ENCODE measurements at regions not wholly inside any gene's neighbourhood (a gene's known extent, or its start where the extent isn't known, plus 50 kb on each side); places are given as distances from the start of the nearest gene placed in this dataset.
A peak's percentile ranks its signal among the peaks of the same experiment; 100 is the strongest.

- peak overlapping the region; percentile 60 for H3K9ac ChIP-seq (ENCODE audit: low read length)
- CTCF ChIA-PET: interaction anchor here (0.7 to 0.8 kb wide), 2 partner anchors 70 to 522 kb away, joined by 4 read pairs; no protein-coding TSS in a partner anchor
- POLR2A ChIA-PET (ENCODE audit: unreplicated experiment): no interaction called here
These were observed 133.7 kb downstream of the TMEM30B start for GRCh38 chr14:61147381-61147821.

DNA sequence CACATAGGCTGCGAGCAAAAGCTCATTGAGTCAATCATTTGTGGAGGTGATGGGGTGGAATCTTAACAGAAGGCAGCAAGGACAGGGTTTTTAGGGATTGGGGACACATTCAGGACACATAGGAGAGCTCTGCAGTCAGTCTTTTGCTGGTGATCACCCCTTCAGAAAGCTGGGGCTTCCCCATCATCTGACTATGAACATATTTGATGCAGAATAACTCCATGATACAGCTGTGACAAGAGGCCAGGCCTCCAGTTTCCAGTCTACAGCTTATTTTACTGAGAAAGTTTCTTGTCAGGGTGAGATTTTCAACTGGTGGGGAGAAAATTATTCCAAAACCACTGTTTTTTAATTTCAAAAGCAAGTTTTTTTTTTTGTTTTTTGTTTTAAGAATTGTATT, 134.2 kb downstream of the TMEM30B start:
- H3K27me3 ChIP-seq (ENCODE audit: low read length): no peaks in the 10 kb centered on the region
- TF ChIP-seq, protein P1, sequence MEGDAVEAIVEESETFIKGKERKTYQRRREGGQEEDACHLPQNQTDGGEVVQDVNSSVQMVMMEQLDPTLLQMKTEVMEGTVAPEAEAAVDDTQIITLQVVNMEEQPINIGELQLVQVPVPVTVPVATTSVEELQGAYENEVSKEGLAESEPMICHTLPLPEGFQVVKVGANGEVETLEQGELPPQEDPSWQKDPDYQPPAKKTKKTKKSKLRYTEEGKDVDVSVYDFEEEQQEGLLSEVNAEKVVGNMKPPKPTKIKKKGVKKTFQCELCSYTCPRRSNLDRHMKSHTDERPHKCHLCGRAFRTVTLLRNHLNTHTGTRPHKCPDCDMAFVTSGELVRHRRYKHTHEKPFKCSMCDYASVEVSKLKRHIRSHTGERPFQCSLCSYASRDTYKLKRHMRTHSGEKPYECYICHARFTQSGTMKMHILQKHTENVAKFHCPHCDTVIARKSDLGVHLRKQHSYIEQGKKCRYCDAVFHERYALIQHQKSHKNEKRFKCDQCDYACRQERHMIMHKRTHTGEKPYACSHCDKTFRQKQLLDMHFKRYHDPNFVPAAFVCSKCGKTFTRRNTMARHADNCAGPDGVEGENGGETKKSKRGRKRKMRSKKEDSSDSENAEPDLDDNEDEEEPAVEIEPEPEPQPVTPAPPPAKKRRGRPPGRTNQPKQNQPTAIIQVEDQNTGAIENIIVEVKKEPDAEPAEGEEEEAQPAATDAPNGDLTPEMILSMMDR (conservative IDR thresholded peaks at IDR 0.05; ENCODE audit: low read depth, low read length): no peak
- TF ChIP-seq EZH2phosphoT487 (IDR thresholded peaks at IDR 0.05; ENCODE audit: borderline replicate concordance, low read length) (no peak), EZH2 (IDR thresholded peaks at IDR 0.05; ENCODE audit: low read length, unreplicated experiment) (no peak)
- ATAC-seq (no peak), DNase-seq (no peak)
- H2AFZ ChIP-seq (ENCODE audit: low read length): no peak overlapping the region
- intact Hi-C loops (cut with micrococcal nuclease): no loop called here
- H3K4me2 ChIP-seq (ENCODE audit: low read length): no peak overlapping the region
- no peak overlapping the region for H3K9ac ChIP-seq (ENCODE audit: low read length)
- no peak overlapping the region for H3K27ac ChIP-seq (ENCODE audit: low read length)
- H3K4me1 ChIP-seq (ENCODE audit: insufficient read depth, low read length): peaks cover 21% of the 10 kb centered on the region
- H3K9me2 ChIP-seq (replicated peaks; ENCODE audit: low read length): no peaks in the 10 kb centered on the region
- BruUV-seq (replicated peaks): no TSS peak
- no peaks in the 10 kb centered on the region; the same call in 1 of the 2 replicates for H3K36me3 ChIP-seq (ENCODE audit: low read depth, low read length)
- H3K4me3 ChIP-seq (ENCODE audit: low read length): no peak overlapping the region
- no peaks in the 10 kb centered on the region for H3F3A ChIP-seq (ENCODE audit: low read length, unreplicated experiment)
- POLR2A ChIA-PET (ENCODE audit: unreplicated experiment): interaction anchor here (0.6 kb wide), 1 partner anchor 23 kb away, joined by 3 read pairs; no protein-coding TSS in a partner anchor
- no peaks in the 10 kb centered on the region for H3K79me2 ChIP-seq (ENCODE audit: low read length)
- H4K20me1 ChIP-seq (ENCODE audit: low read length): no peaks in the 10 kb centered on the region
- CTCF ChIA-PET: no interaction called here
- peaks cover 21% of the 10 kb centered on the region for H3K9me3 ChIP-seq (ENCODE audit: low read length)

More at GRCh38 chr14:61147381-61147821, 133.7 kb downstream of the TMEM30B start:
- Histone ChIP-seq H2AFZ (ENCODE audit: low read length) (peak overlapping the region; percentile 90), H3K9me3 (ENCODE audit: low read length) (peaks cover 21% of the 10 kb centered on the region), H3F3A (ENCODE audit: low read length, unreplicated experiment) (no peaks in the 10 kb centered on the region), H3K9me2 (replicated peaks; ENCODE audit: low read length) (no peaks in the 10 kb centered on the region), H3K27me3 (ENCODE audit: low read length) (no peaks in the 10 kb centered on the region), H3K79me2 (ENCODE audit: low read length) (no peaks in the 10 kb centered on the region), H3K27ac (ENCODE audit: low read length) (peak overlapping the region; percentile 89), H3K4me3 (ENCODE audit: low read length) (no peak overlapping the region), H4K20me1 (ENCODE audit: low read length) (no peaks in the 10 kb centered on the region), H3K36me3 (ENCODE audit: low read depth, low read length) (no peaks in the 10 kb centered on the region; the same call in 1 of the 2 replicates), H3K4me2 (ENCODE audit: low read length) (peak overlapping the region; percentile 40), H3K4me1 (ENCODE audit: insufficient read depth, low read length) (peaks cover 21% of the 10 kb centered on the region)
- ATAC-seq (no peak), DNase-seq (no peak)
- intact Hi-C loops (cut with micrococcal nuclease): no loop called here
- TF ChIP-seq, protein P1 (conservative IDR thresholded peaks at IDR 0.05; ENCODE audit: low read depth, low read length): no peak
- TF ChIP-seq EZH2 (IDR thresholded peaks at IDR 0.05; ENCODE audit: low read length, unreplicated experiment): no peak
- no peak for TF ChIP-seq EZH2phosphoT487 (IDR thresholded peaks at IDR 0.05; ENCODE audit: borderline replicate concordance, low read length)
- BruUV-seq (replicated peaks): no TSS peak

- ATAC-seq (no peak; the same call in 1 of the 2 replicates), DNase-seq (peak; percentile 51)
- Histone ChIP-seq H3F3A (ENCODE audit: low read length, unreplicated experiment) (no peaks in the 10 kb centered on the region), H3K9me2 (replicated peaks; ENCODE audit: low read length) (no peaks in the 10 kb centered on the region), H3K79me2 (ENCODE audit: low read length) (no peaks in the 10 kb centered on the region), H3K4me1 (ENCODE audit: insufficient read depth, low read length) (peaks cover 26% of the 10 kb centered on the region), H4K20me1 (ENCODE audit: low read length) (no peaks in the 10 kb centered on the region), H3K27ac (ENCODE audit: low read length) (no peak overlapping the region), H2AFZ (ENCODE audit: low read length) (peak overlapping the region; percentile 1; the same call in 1 of the 2 replicates), H3K27me3 (ENCODE audit: low read length) (no peaks in the 10 kb centered on the region), H3K4me3 (ENCODE audit: low read length) (no peak overlapping the region), H3K9ac (ENCODE audit: low read length) (no peak overlapping the region), H3K4me2 (ENCODE audit: low read length) (no peak overlapping the region), H3K9me3 (ENCODE audit: low read length) (peaks cover 21% of the 10 kb centered on the region), H3K36me3 (ENCODE audit: low read depth, low read length) (no peaks in the 10 kb centered on the region; the same call in 1 of the 2 replicates)
- no TSS peak for BruUV-seq (replicated peaks)
- ChIA-PET CTCF (interaction anchor here (0.9 kb wide), 1 partner anchor 120 kb away, joined by 3 read pairs; no protein-coding TSS in a partner anchor), POLR2A (ENCODE audit: unreplicated experiment) (interaction anchor here (0.6 kb wide), 1 partner anchor 1201 kb away, joined by 4 read pairs; no protein-coding TSS in a partner anchor)
- TF ChIP-seq EZH2phosphoT487 (IDR thresholded peaks at IDR 0.05; ENCODE audit: borderline replicate concordance, low read length): no peak
- TF ChIP-seq EZH2 (IDR thresholded peaks at IDR 0.05; ENCODE audit: low read length, unreplicated experiment): no peak
- TF ChIP-seq, protein P1 (conservative IDR thresholded peaks at IDR 0.05; ENCODE audit: low read depth, low read length): no peak
- intact Hi-C loops (cut with micrococcal nuclease): no loop called here
These were observed 135.1 kb downstream of the TMEM30B start for GRCh38 chr14:61145903-61146481.

Data from PC-3 (cell line).